Natural killer cell (primary cell): ENCODE measurements at regions not wholly inside any gene's neighbourhood (a gene's known extent, or its start where the extent isn't known, plus 50 kb on each side); places are given as distances from the start of the nearest gene placed in this dataset.
"Not testable (repeated sequence)": the region's sequence is repeated elsewhere in the genome, so short reads cannot be mapped to it uniquely, and the experiment has no call there.

Experiments
- ATAC-seq, 3 donors: fragments of 150-1000 bp in 2 of 3; fragments of 200-7000 bp in 1 of 3; cut with Tn5 transposase; 1 replicate in 1 of 3; 2 replicates in 2 of 3; pipeline ENCODE4 v1.10.0; 2021; ENCODE audit warnings: mild to moderate bottlenecking in 2 of 3, moderate library complexity in 2 of 3
- DNase-seq, 2 donors: peaks; one replicate each; pipeline versions ENCODE4 v3.0.0 to v3.0.0-alpha.2; 2013 to 2021; ENCODE audit warnings: mixed read lengths in 1 of 2
- H3K27ac ChIP-seq: one replicate; pipeline ENCODE4 v1.5.1; 2013; ENCODE audit warnings: mild to moderate bottlenecking, low read length
- H3K27me3 ChIP-seq: one replicate; pipeline ENCODE4 v1.6.1; 2013; ENCODE audit warnings: low read length; ENCODE audit not compliant: control insufficient read depth, insufficient read depth
- H3K36me3 ChIP-seq: one replicate; pipeline ENCODE4 v1.6.1; 2013; ENCODE audit warnings: low read length; ENCODE audit not compliant: control insufficient read depth, insufficient read depth
- H3K4me1 ChIP-seq: one replicate; pipeline ENCODE4 v1.6.1; 2013; ENCODE audit warnings: low read length; ENCODE audit not compliant: control insufficient read depth, insufficient read depth
- H3K4me3 ChIP-seq: one replicate; pipeline ENCODE4 v1.5.1; 2013; ENCODE audit warnings: low read length
- H3K9me3 ChIP-seq: one replicate; pipeline ENCODE4 v1.6.1; 2013; ENCODE audit warnings: low read length; ENCODE audit not compliant: control insufficient read depth, insufficient read depth
- H3K27ac Mint-ChIP-seq, 2 donors: one replicate each; pipeline ENCODE4 v1.8.0; 2022; ENCODE audit warnings: mild to moderate bottlenecking in 2 of 2, mixed read lengths in 2 of 2, moderate library complexity in 1 of 2
- H3K27me3 Mint-ChIP-seq, 2 donors: one replicate each; pipeline ENCODE4 v1.8.0; 2022; ENCODE audit warnings: low read depth in 2 of 2, mixed read lengths in 2 of 2
- H3K36me3 Mint-ChIP-seq: one replicate; pipeline ENCODE4 v1.8.0; 2022; ENCODE audit warnings: mixed read lengths
- H3K4me1 Mint-ChIP-seq, 2 donors: one replicate each; pipeline ENCODE4 v1.8.0; 2022; ENCODE audit warnings: mixed read lengths in 2 of 2
- H3K4me3 Mint-ChIP-seq: one replicate; pipeline ENCODE4 v1.8.0; 2022; ENCODE audit warnings: mild to moderate bottlenecking, moderate library complexity, mixed read lengths
- H3K9me3 Mint-ChIP-seq, 2 donors: one replicate each; pipeline ENCODE4 v1.8.0; 2022; ENCODE audit warnings: mixed read lengths in 2 of 2
- WGBS: methylation state at CpG from one replicate; pipeline ENCODE4 v1.1.7; 2013; ENCODE audit warnings: missing lambda C conversion rate; ENCODE audit not compliant: insufficient coverage; 5-methylcytosine and 5-hydroxymethylcytosine counted together
- intact Hi-C: fragments of 100-400 bp; cut with micrococcal nuclease; formaldehyde crosslinking; loops from one replicate; pipeline ENCODE4 v1.14.2; 2022
- TF ChIP-seq, protein P1 (sequence below): fragments of 200-600 bp; IDR thresholded peaks from one replicate; pipeline ENCODE4 v1.8.0; 2022; ENCODE audit warnings: antibody characterized with exemption

- no peak overlapping the region for H3K4me3 Mint-ChIP-seq
Measured at GRCh38 chr10:29862923-29863614, 196.3 kb downstream of the JCAD start.

DNA sequence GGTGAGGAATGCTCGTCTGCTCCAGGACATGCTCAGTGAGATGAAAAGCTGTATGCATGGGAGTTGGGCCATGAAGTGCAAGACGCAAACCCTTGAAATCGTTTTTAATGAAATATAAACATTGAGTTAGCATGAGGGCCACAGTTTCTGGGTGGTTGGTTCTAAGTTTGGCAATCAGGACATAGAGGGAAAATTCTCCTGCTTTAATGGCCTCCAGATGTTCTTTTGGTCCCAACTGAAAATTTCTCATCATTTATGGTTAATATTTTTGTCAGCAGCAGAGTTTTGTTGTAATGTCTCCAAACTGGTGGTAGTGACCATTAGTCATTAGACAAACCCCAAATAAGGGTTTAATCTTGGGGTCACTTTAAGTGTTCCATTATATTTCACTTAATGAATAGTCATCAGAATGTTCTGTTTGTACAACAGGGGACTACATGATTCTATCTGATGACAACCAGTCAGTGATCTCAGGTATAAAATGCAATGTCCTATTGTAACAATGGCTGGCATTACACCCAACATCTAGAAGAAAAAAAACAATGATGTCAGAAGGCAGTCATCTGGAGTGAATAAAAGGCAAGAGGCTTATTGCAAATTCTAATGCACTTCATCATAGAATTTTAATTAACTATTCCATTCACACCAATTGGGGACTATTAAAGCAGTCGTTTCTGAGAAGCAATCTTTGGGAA is 197.4 kb downstream of the JCAD start:
- Mint-ChIP-seq H3K4me1 (no peaks in the 10 kb centered on the region), H3K27ac (no peak overlapping the region), H3K9me3 (no peaks in the 10 kb centered on the region), H3K4me3 (no peak overlapping the region), H3K36me3 (no peaks in the 10 kb centered on the region), H3K27me3 (peaks cover 8 to 12% of the 10 kb centered on the region in 2 donors)
- H3K27me3 ChIP-seq: no peaks in the 10 kb centered on the region
- TF ChIP-seq, protein P1, sequence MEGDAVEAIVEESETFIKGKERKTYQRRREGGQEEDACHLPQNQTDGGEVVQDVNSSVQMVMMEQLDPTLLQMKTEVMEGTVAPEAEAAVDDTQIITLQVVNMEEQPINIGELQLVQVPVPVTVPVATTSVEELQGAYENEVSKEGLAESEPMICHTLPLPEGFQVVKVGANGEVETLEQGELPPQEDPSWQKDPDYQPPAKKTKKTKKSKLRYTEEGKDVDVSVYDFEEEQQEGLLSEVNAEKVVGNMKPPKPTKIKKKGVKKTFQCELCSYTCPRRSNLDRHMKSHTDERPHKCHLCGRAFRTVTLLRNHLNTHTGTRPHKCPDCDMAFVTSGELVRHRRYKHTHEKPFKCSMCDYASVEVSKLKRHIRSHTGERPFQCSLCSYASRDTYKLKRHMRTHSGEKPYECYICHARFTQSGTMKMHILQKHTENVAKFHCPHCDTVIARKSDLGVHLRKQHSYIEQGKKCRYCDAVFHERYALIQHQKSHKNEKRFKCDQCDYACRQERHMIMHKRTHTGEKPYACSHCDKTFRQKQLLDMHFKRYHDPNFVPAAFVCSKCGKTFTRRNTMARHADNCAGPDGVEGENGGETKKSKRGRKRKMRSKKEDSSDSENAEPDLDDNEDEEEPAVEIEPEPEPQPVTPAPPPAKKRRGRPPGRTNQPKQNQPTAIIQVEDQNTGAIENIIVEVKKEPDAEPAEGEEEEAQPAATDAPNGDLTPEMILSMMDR: no peak
- no peak overlapping the region for H3K4me3 ChIP-seq
- 89% methylated on average over 3 of the region's 4 CpGs for WGBS
- H3K27ac ChIP-seq: no peak overlapping the region
- intact Hi-C loops: no loop called here
- no peaks in the 10 kb centered on the region for H3K36me3 ChIP-seq
- ATAC-seq (no peak), DNase-seq (no peak)
- no peaks in the 10 kb centered on the region for H3K9me3 ChIP-seq
- no peaks in the 10 kb centered on the region for H3K4me1 ChIP-seq

More at GRCh38 chr10:29862923-29863614, 196.3 kb downstream of the JCAD start:
- H3K4me1 Mint-ChIP-seq: no peaks in the 10 kb centered on the region
- intact Hi-C loops: no loop called here
- H3K36me3 Mint-ChIP-seq: no peaks in the 10 kb centered on the region
- H3K27ac ChIP-seq: no peak overlapping the region
- no peaks in the 10 kb centered on the region for H3K9me3 ChIP-seq
- 76% methylated on average over 4 of the region's 4 CpGs for WGBS
- no peaks in the 10 kb centered on the region for H3K9me3 Mint-ChIP-seq
- no peaks in the 10 kb centered on the region for H3K4me1 ChIP-seq
- no peaks in the 10 kb centered on the region for H3K36me3 ChIP-seq
- H3K27me3 ChIP-seq: no peaks in the 10 kb centered on the region
- DNase-seq: no peak
- TF ChIP-seq, protein P1: no peak
- no peak overlapping the region for H3K4me3 ChIP-seq
- H3K27ac Mint-ChIP-seq: no peak overlapping the region
- peaks cover 3 to 5% of the 10 kb centered on the region in 2 donors for H3K27me3 Mint-ChIP-seq
- ATAC-seq: no peak

DNA sequence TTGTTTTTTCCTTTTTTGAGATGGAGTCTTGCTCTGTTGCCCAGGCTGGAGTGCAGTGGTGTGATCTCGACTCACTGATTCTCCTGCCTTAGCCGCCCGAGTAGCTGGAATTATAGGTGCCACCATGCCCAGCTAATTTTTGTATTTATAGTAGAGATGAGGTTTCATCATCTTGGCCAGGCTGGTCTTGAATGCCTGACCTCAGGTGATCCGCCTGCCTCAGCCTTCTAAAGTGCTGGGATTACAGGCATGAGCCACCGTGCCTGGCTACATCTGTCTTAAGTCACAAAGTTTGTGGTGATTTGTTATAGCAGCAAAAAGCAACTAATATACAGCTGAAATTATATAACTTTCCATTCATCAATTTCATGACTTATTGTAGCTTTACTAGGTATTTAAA is 198.2 kb downstream of the JCAD start:
- H3K4me1 ChIP-seq, H3K36me3 ChIP-seq, H3K27ac Mint-ChIP-seq, H3K36me3 Mint-ChIP-seq, H3K9me3 Mint-ChIP-seq, DNase-seq, ATAC-seq, H3K4me3 Mint-ChIP-seq, H3K4me1 Mint-ChIP-seq, H3K27me3 ChIP-seq, intact Hi-C loops, H3K9me3 ChIP-seq, H3K4me3 ChIP-seq, H3K27ac ChIP-seq: not testable (repeated sequence)
- peaks cover 8 to 12% of the 10 kb centered on the region in 2 donors for H3K27me3 Mint-ChIP-seq
- 94% methylated on average over 5 of the region's 5 CpGs for WGBS

DNA sequence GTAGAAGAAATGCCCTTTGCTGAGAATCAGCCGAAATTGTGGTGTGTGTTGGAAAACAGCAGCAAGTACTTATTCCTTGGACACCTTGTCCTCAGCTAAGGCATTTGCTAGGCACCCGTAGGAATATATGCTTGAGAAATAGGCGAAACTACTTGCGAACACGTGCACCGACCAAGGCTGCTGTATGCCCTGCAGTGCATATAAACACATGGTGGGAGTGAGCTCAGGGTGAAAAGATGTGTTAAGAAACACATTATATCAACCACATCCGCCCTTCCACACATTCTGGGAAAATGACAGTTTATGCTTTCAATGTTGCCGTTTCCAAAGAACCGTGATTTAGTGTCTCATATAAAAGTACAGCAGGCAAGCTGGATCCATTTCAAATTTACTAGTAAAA is 199.2 kb downstream of the JCAD start:
- no peaks in the 10 kb centered on the region for H3K36me3 Mint-ChIP-seq
- 90% methylated on average over 9 of the region's 9 CpGs for WGBS
- TF ChIP-seq, protein P1: no peak
- Histone ChIP-seq H3K4me1 (no peaks in the 10 kb centered on the region), H3K9me3 (no peaks in the 10 kb centered on the region), H3K27ac (no peak overlapping the region), H3K36me3 (no peaks in the 10 kb centered on the region), H3K27me3 (no peaks in the 10 kb centered on the region), H3K4me3 (no peak overlapping the region)
- no peaks in the 10 kb centered on the region for H3K9me3 Mint-ChIP-seq
- ATAC-seq (no peak), DNase-seq (no peak)
- H3K4me3 Mint-ChIP-seq: no peak overlapping the region
- intact Hi-C loops: no loop called here
- H3K4me1 Mint-ChIP-seq: no peaks in the 10 kb centered on the region
- peaks cover 8 to 12% of the 10 kb centered on the region in 2 donors for H3K27me3 Mint-ChIP-seq
- H3K27ac Mint-ChIP-seq: no peak overlapping the region
